H1 (cell line): ENCODE measurements at regions not wholly inside any gene's neighbourhood (a gene's known extent, or its start where the extent isn't known, plus 50 kb on each side); places are given as distances from the start of the nearest gene placed in this dataset.

Source experiments
- CTCF ChIA-PET: fragments of 300-600 bp; sonication (Branson Sonifier 250); formaldehyde crosslinking; loops from one replicate; lab custom pipeline; 2021; ENCODE audit not compliant: partially characterized antibody; lab: Charles Lee
- POLR2A ChIA-PET: fragments of 300-600 bp; sonication (Branson Sonifier 250); formaldehyde crosslinking; loops from one replicate; lab custom pipeline; 2021; ENCODE audit warnings: inconsistent platforms; ENCODE audit not compliant: partially characterized antibody; lab: Charles Lee
- DNase-seq, 2 experiments: peaks; one replicate each; pipeline versions ENCODE4 v3.0.0 to v3.0.0-alpha.2; 2010 to 2022; ENCODE audit warnings: low spot score in 2 of 2, low read depth in 1 of 2, mixed read lengths in 1 of 2
- FAIRE-seq: peaks from 2 replicates; lab custom pipeline; 2011; peaks lifted over from hg19 to GRCh38; lab: Jason Lieb, UNC
- H2AFZ ChIP-seq: 2 replicates; pipeline ENCODE4 v1.8.1; 2012; ENCODE audit warnings: low read length, inconsistent platforms
- H2AK5ac ChIP-seq: 2 replicates; pipeline ENCODE4 v1.6.1; 2013; ENCODE audit warnings: low read depth, low read length
- H2BK120ac ChIP-seq: replicated peaks from 2 replicates; pipeline ENCODE3; 2013; ENCODE audit warnings: low read depth, low read length, inconsistent platforms
- H2BK12ac ChIP-seq: 2 replicates; pipeline ENCODE4 v1.6.1; 2013; ENCODE audit warnings: low read depth, low read length
- H2BK15ac ChIP-seq: 2 replicates; pipeline ENCODE4 v1.6.1; 2013; ENCODE audit warnings: low read length
- H2BK20ac ChIP-seq: 2 replicates; pipeline ENCODE4 v1.6.1; 2013; ENCODE audit warnings: low read length
- H2BK5ac ChIP-seq: 2 replicates; pipeline ENCODE4 v1.6.1; 2013; ENCODE audit warnings: low read depth, low read length
- H3K14ac ChIP-seq: 2 replicates; pipeline ENCODE4 v1.6.1; 2013; ENCODE audit warnings: inconsistent platforms; ENCODE audit not compliant: insufficient read length
- H3K18ac ChIP-seq: 2 replicates; pipeline ENCODE4 v1.6.1; 2013; ENCODE audit warnings: low read length; ENCODE audit errors: extremely low read depth
- H3K23ac ChIP-seq: 2 replicates; pipeline ENCODE4 v1.6.1; 2013; ENCODE audit warnings: inconsistent platforms; ENCODE audit not compliant: insufficient read length
- H3K23me2 ChIP-seq: 2 replicates; pipeline ENCODE4 v1.6.1; 2013; ENCODE audit warnings: low read depth, low read length
- H3K27ac ChIP-seq: 2 replicates; pipeline ENCODE4 v1.6.1; 2011; ENCODE audit warnings: low read depth, low read length, inconsistent platforms
- H3K27me3 ChIP-seq, 4 experiments: replicated peaks in 1 of 4; 1 replicate in 1 of 4; 2 replicates in 3 of 4; pipeline versions ENCODE4 v1.6.1 to v1.8.1; 2011 to 2013; ENCODE audit warnings: low read length in 3 of 4, mild to moderate bottlenecking in 3 of 4, inconsistent platforms in 2 of 4, mixed read lengths in 2 of 4, moderate library complexity in 1 of 4; ENCODE audit not compliant: control insufficient read depth in 3 of 4, insufficient read depth in 3 of 4; ENCODE audit errors: extremely low read depth in 1 of 4
- H3K36me3 ChIP-seq, 4 experiments: 2 replicates each; pipeline versions ENCODE4 v1.6.1 to v1.8.1; 2011 to 2013; ENCODE audit warnings: mild to moderate bottlenecking in 4 of 4, low read length in 3 of 4, moderate library complexity in 2 of 4, control low read depth in 1 of 4, inconsistent platforms in 1 of 4; ENCODE audit not compliant: insufficient read depth in 4 of 4, control insufficient read depth in 2 of 4
- H3K4ac ChIP-seq: replicated peaks from 2 replicates; pipeline ENCODE3; 2013; ENCODE audit warnings: low read length, low read depth, mixed read lengths, inconsistent platforms; ENCODE audit not compliant: insufficient read length
- H3K4me1 ChIP-seq, 4 experiments: replicated peaks in 1 of 4; 1 replicate in 1 of 4; 2 replicates in 3 of 4; pipeline versions ENCODE4 v1.6.1 to v1.8.1; 2011 to 2013; ENCODE audit warnings: low read length in 3 of 4, inconsistent platforms in 2 of 4, mixed read lengths in 1 of 4; ENCODE audit not compliant: insufficient read depth in 4 of 4, control insufficient read depth in 3 of 4
- H3K4me2 ChIP-seq, 2 experiments: 2 replicates each; pipeline versions ENCODE4 v1.6.1 to v1.8.1; 2011 to 2013; ENCODE audit warnings: low read depth in 2 of 2, low read length in 2 of 2, control low read depth in 1 of 2, inconsistent platforms in 1 of 2, mild to moderate bottlenecking in 1 of 2; ENCODE audit not compliant: insufficient read depth in 1 of 2
- H3K4me3 ChIP-seq, 4 experiments: fragments of 200-600, 300-600 bp in 1 of 4; sonication (generic), shearing (Covaris generic), sonication (Bioruptor Twin) in 1 of 4; 2 replicates each; pipeline versions ENCODE4 v1.5.1 to v1.8.1; 2011 to 2016; ENCODE audit warnings: low read length in 4 of 4, low read depth in 3 of 4, control low read depth in 2 of 4, inconsistent platforms in 2 of 4, mild to moderate bottlenecking in 2 of 4, mixed read lengths in 1 of 4, moderate library complexity in 1 of 4; ENCODE audit not compliant: insufficient read depth in 2 of 4; ENCODE audit errors: extremely low read depth in 1 of 4
- H3K56ac ChIP-seq: replicated peaks from 2 replicates; pipeline ENCODE3; 2013; ENCODE audit warnings: low read depth, mild to moderate bottlenecking, mixed read lengths, low read length, inconsistent platforms; ENCODE audit not compliant: insufficient read length
- H3K79me1 ChIP-seq: 2 replicates; pipeline ENCODE4 v1.6.1; 2013; ENCODE audit warnings: low read depth, low read length, control low read depth
- H3K79me2 ChIP-seq, 2 experiments: 2 replicates each; pipeline versions ENCODE4 v1.6.1 to v1.8.1; 2012 to 2013; ENCODE audit warnings: low read length in 2 of 2, mild to moderate bottlenecking in 2 of 2, inconsistent platforms in 1 of 2; ENCODE audit not compliant: insufficient read depth in 2 of 2, control insufficient read depth in 1 of 2
- H3K9ac ChIP-seq, 4 experiments: replicated peaks in 1 of 4; 1 replicate in 1 of 4; 2 replicates in 3 of 4; pipeline versions ENCODE4 v1.6.1 to v1.8.1; 2011 to 2013; ENCODE audit warnings: low read depth in 3 of 4, low read length in 3 of 4, control low read depth in 2 of 4, mild to moderate bottlenecking in 2 of 4, moderate library complexity in 2 of 4, inconsistent platforms in 1 of 4; ENCODE audit errors: extremely low read depth in 1 of 4
- H3K9me3 ChIP-seq, 2 experiments: 2 replicates each; pipeline versions ENCODE4 v1.6.1 to v1.8.1; 2012 to 2013; ENCODE audit warnings: mild to moderate bottlenecking in 2 of 2, moderate library complexity in 2 of 2, control low read depth in 1 of 2, inconsistent platforms in 1 of 2, low read depth in 1 of 2, low read length in 1 of 2, mixed read lengths in 1 of 2; ENCODE audit not compliant: insufficient read depth in 2 of 2
- H4K20me1 ChIP-seq, 2 experiments: replicated peaks in 1 of 2; 2 replicates each; pipeline versions ENCODE3 to v1.8.1; 2011 to 2013; ENCODE audit warnings: inconsistent platforms in 2 of 2, low read length in 2 of 2, mild to moderate bottlenecking in 1 of 2; ENCODE audit not compliant: insufficient read depth in 2 of 2, control insufficient read depth in 1 of 2
- H4K5ac ChIP-seq: 2 replicates; pipeline ENCODE4 v1.6.1; 2013; ENCODE audit warnings: low read length, low read depth, mixed read lengths, inconsistent platforms; ENCODE audit not compliant: insufficient read length
- H4K8ac ChIP-seq: 2 replicates; pipeline ENCODE4 v1.8.0; 2013; ENCODE audit warnings: mild to moderate bottlenecking, moderate library complexity, low read length, inconsistent platforms; ENCODE audit not compliant: insufficient read depth; ENCODE audit errors: extremely low read depth
- H4K91ac ChIP-seq: replicated peaks from 2 replicates; pipeline ENCODE3; 2013; ENCODE audit warnings: low read length, mixed read lengths, inconsistent platforms; ENCODE audit not compliant: insufficient read length
- TBP ChIP-seq: IDR thresholded peaks from 2 replicates; pipeline ENCODE4 v1.6.1; 2011; ENCODE audit warnings: low read depth, low read length, improper control_type of control experiment
- WGBS, 2 experiments: shearing (Covaris generic) in 1 of 2; methylation state at CpG; one replicate each; pipeline versions ENCODE4 v1.1.6 to v1.1.7; 2013 to 2015; ENCODE audit warnings: low lambda C conversion rate in 2 of 2, mixed read lengths in 2 of 2, inconsistent platforms in 1 of 2, low coverage in 1 of 2, missing lambda C conversion rate in 1 of 2; ENCODE audit not compliant: insufficient replicate concordance in 2 of 2, insufficient coverage in 1 of 2, insufficient read length in 1 of 2; ENCODE audit errors: extremely low coverage in 1 of 2, missing lambda C conversion rate in 1 of 2; 5-methylcytosine and 5-hydroxymethylcytosine counted together

DNA sequence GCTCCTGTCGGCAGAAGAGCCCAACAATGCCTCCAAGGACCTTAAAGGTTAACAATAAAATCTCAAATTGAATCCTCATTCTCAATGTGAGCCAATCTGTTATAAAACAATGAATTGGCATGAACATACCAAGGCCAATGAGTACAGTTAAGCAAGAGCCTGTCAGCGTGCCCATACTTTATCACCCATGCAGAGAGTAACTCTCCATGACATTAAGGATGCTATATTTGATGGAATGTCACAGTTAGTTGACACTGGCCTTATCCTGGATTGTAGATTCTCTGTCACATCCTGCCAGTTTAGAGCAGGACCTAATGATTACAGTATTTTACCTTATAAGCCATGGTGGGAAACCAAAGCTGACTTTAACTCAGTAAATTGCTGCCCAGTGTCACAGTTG, 335.4 kb upstream of the MDFIC2 start:
- H3K36me3 ChIP-seq = no peaks in the 10 kb centered on the region
- H4K5ac ChIP-seq = no peak overlapping the region
- no peak overlapping the region for H2AK5ac ChIP-seq
- ChIA-PET CTCF (no interaction called here), POLR2A (no interaction called here)
- H3K23me2 ChIP-seq = no peaks in the 10 kb centered on the region
- H3K4me3 ChIP-seq = no peak overlapping the region
- H3K9me3 ChIP-seq = no peaks in the 10 kb centered on the region
- FAIRE-seq = no peak
- no peaks in the 10 kb centered on the region for H4K20me1 ChIP-seq
- no peak overlapping the region for H3K9ac ChIP-seq
- no peak overlapping the region for H3K27ac ChIP-seq
- no peak overlapping the region for H2BK20ac ChIP-seq
- no peak for TF ChIP-seq TBP
- H3K18ac ChIP-seq = no peak overlapping the region
- H4K91ac ChIP-seq = no peak overlapping the region
- 0 out of 2 replicates have a peak overlapping the region, but pooled peaks have one; percentile 8 for H2BK15ac ChIP-seq
- no peaks in the 10 kb centered on the region for H3K79me1 ChIP-seq
- no peak overlapping the region for H3K4me2 ChIP-seq
- H2BK5ac ChIP-seq = no peak overlapping the region
- H3K4me1 ChIP-seq = no peaks in the 10 kb centered on the region
- H2AFZ ChIP-seq = no peak overlapping the region
- H3K79me2 ChIP-seq = no peaks in the 10 kb centered on the region
- H3K56ac ChIP-seq = no peak overlapping the region
- no peak overlapping the region for H3K14ac ChIP-seq
- 82% methylated on average over 2 of the region's 2 CpGs; no CpG with 5 or more reads in 1 of the 2 experiments for WGBS, 2 experiments
- DNase-seq = no peak
- no peak overlapping the region for H2BK120ac ChIP-seq
- no peak overlapping the region for H3K4ac ChIP-seq
- no peak overlapping the region for H3K23ac ChIP-seq
- H2BK12ac ChIP-seq = no peak overlapping the region
- no peaks in the 10 kb centered on the region for H3K27me3 ChIP-seq
- H4K8ac ChIP-seq = no peak overlapping the region
